Loucy (cell line): ENCODE measurements at regions not wholly inside any gene's neighbourhood (a gene's known extent, or its start where the extent isn't known, plus 50 kb on each side); places are given as distances from the start of the nearest gene placed in this dataset.
A peak's percentile ranks its signal among the peaks of the same experiment; 100 is the strongest.

ENCODE experiments used
- H2AFZ ChIP-seq: fragments of 200-600 bp; sonication (generic); 2 replicates; pipeline ENCODE4 v1.6.0; 2016; ENCODE audit warnings: antibody characterized with exemption, mild to moderate bottlenecking, low read length, moderate library complexity
- H3F3A ChIP-seq: fragments of 200-600 bp; 2 replicates; pipeline ENCODE4 v1.6.0; 2016; ENCODE audit warnings: antibody characterized with exemption, low read depth, mild to moderate bottlenecking
- H3K27me3 ChIP-seq: fragments of 200-600 bp; sonication (generic); 2 replicates; pipeline ENCODE4 v1.6.1; 2014; ENCODE audit warnings: low read length, mild to moderate bottlenecking; ENCODE audit not compliant: insufficient read depth, poor library complexity, severe bottlenecking
- H3K36me3 ChIP-seq: fragments of 200-600 bp; sonication (generic); 2 replicates; pipeline ENCODE4 v1.6.1; 2016; ENCODE audit warnings: low read length; ENCODE audit not compliant: insufficient read depth
- H3K4me1 ChIP-seq: fragments of 200-600 bp; sonication (generic); 2 replicates; pipeline ENCODE4 v1.5.1; 2014; ENCODE audit warnings: low read length, mild to moderate bottlenecking; ENCODE audit not compliant: insufficient read depth, poor library complexity, severe bottlenecking
- H3K4me2 ChIP-seq: fragments of 200-600 bp; sonication (generic); 2 replicates; pipeline ENCODE4 v1.6.0; 2014; ENCODE audit warnings: antibody characterized with exemption, low read length, low read depth, mild to moderate bottlenecking; ENCODE audit not compliant: poor library complexity, severe bottlenecking
- H3K4me3 ChIP-seq: fragments of 200-600 bp; sonication (generic); 2 replicates; pipeline ENCODE4 v1.5.1; 2014; ENCODE audit warnings: low read length, mild to moderate bottlenecking, mixed read lengths; ENCODE audit not compliant: poor library complexity, severe bottlenecking
- H3K79me2 ChIP-seq: fragments of 200-600 bp; sonication (generic); 2 replicates; pipeline ENCODE4 v1.6.1; 2014; ENCODE audit warnings: low read length; ENCODE audit not compliant: insufficient read depth
- H3K9ac ChIP-seq: fragments of 200-600 bp; sonication (generic); 2 replicates; pipeline ENCODE4 v1.6.0; 2014; ENCODE audit warnings: mild to moderate bottlenecking, low read depth, low read length, moderate library complexity; ENCODE audit not compliant: poor library complexity, severe bottlenecking
- H3K9me2 ChIP-seq: fragments of 200-600 bp; sonication (generic); replicated peaks from 2 replicates; pipeline ENCODE4 v1.6.1; 2016; ENCODE audit warnings: low read depth, low read length, mixed read lengths
- H3K9me3 ChIP-seq: fragments of 200-600 bp; sonication (generic); 2 replicates; pipeline ENCODE4 v1.6.1; 2014; ENCODE audit warnings: mild to moderate bottlenecking, antibody characterized with exemption, low read length, low read depth; ENCODE audit not compliant: insufficient read depth
- H4K20me1 ChIP-seq: fragments of 200-600 bp; sonication (generic); 2 replicates; pipeline ENCODE4 v1.6.0; 2014; ENCODE audit warnings: antibody characterized with exemption, low read length, mild to moderate bottlenecking; ENCODE audit not compliant: insufficient read depth, poor library complexity, severe bottlenecking
- EZH2phosphoT487 ChIP-seq: fragments of 200-600 bp; IDR thresholded peaks from 2 replicates; pipeline ENCODE4 v1.6.1; 2018; ENCODE audit warnings: antibody characterized with exemption, mild to moderate bottlenecking, moderate library complexity, borderline replicate concordance
- TF ChIP-seq, protein P1 (sequence below): fragments of 200-600 bp; sonication (generic); conservative IDR thresholded peaks from 2 replicates; pipeline ENCODE4 v1.5.1; 2014; ENCODE audit warnings: mild to moderate bottlenecking, antibody characterized with exemption, low read length

- TF ChIP-seq, protein P1, sequence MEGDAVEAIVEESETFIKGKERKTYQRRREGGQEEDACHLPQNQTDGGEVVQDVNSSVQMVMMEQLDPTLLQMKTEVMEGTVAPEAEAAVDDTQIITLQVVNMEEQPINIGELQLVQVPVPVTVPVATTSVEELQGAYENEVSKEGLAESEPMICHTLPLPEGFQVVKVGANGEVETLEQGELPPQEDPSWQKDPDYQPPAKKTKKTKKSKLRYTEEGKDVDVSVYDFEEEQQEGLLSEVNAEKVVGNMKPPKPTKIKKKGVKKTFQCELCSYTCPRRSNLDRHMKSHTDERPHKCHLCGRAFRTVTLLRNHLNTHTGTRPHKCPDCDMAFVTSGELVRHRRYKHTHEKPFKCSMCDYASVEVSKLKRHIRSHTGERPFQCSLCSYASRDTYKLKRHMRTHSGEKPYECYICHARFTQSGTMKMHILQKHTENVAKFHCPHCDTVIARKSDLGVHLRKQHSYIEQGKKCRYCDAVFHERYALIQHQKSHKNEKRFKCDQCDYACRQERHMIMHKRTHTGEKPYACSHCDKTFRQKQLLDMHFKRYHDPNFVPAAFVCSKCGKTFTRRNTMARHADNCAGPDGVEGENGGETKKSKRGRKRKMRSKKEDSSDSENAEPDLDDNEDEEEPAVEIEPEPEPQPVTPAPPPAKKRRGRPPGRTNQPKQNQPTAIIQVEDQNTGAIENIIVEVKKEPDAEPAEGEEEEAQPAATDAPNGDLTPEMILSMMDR, result no peak
- no peak for TF ChIP-seq EZH2phosphoT487
- no peak overlapping the region for H3K4me3 ChIP-seq
These were observed 288.5 kb downstream of the TNS1 start for GRCh38 chr2:217714287-217714751.

GRCh38 chr2:217713395-217714286 lies 289.2 kb downstream of the TNS1 start:
- H2AFZ ChIP-seq, result peak overlapping the region; percentile 51; the same call in 1 of the 2 replicates
- H3K4me3 ChIP-seq, result no peak overlapping the region
- H4K20me1 ChIP-seq, result peaks cover 3% of the 10 kb centered on the region
- no peak overlapping the region for H3K4me2 ChIP-seq
- no peak for TF ChIP-seq EZH2phosphoT487
- TF ChIP-seq, protein P1, result peak; percentile 94
- no peaks in the 10 kb centered on the region for H3K27me3 ChIP-seq
- H3K9ac ChIP-seq, result no peak overlapping the region
- H3K79me2 ChIP-seq, result no peaks in the 10 kb centered on the region
- no peaks in the 10 kb centered on the region for H3K36me3 ChIP-seq
- no peaks in the 10 kb centered on the region for H3K9me3 ChIP-seq
- H3F3A ChIP-seq, result no peaks in the 10 kb centered on the region
- H3K9me2 ChIP-seq, result no peaks in the 10 kb centered on the region
- no peaks in the 10 kb centered on the region for H3K4me1 ChIP-seq

More at GRCh38 chr2:217714287-217714751, 288.5 kb downstream of the TNS1 start:
- no peaks in the 10 kb centered on the region for H3K4me1 ChIP-seq
- H3K9me2 ChIP-seq, result no peaks in the 10 kb centered on the region
- no peaks in the 10 kb centered on the region for H3K9me3 ChIP-seq
- H3K4me2 ChIP-seq, result no peak overlapping the region
- no peaks in the 10 kb centered on the region for H3K36me3 ChIP-seq
- no peak overlapping the region for H3K9ac ChIP-seq
- H2AFZ ChIP-seq, result no peak overlapping the region
- H3K27me3 ChIP-seq, result no peaks in the 10 kb centered on the region
- no peaks in the 10 kb centered on the region for H3F3A ChIP-seq
- H3K79me2 ChIP-seq, result no peaks in the 10 kb centered on the region
- peaks cover 3% of the 10 kb centered on the region for H4K20me1 ChIP-seq

GRCh38 chr2:217712431-217712830 lies 290.4 kb downstream of the TNS1 start:
- Histone ChIP-seq H3K4me3 (no peak overlapping the region), H3K9me2 (no peaks in the 10 kb centered on the region), H3K36me3 (no peaks in the 10 kb centered on the region), H3K4me1 (no peaks in the 10 kb centered on the region), H2AFZ (no peak overlapping the region), H3K27me3 (no peaks in the 10 kb centered on the region), H3K9ac (no peak overlapping the region), H3K4me2 (no peak overlapping the region), H4K20me1 (peaks cover 3% of the 10 kb centered on the region), H3K9me3 (no peaks in the 10 kb centered on the region), H3K79me2 (no peaks in the 10 kb centered on the region), H3F3A (no peaks in the 10 kb centered on the region)
- no peak for TF ChIP-seq EZH2phosphoT487
- TF ChIP-seq, protein P1, result no peak
